Caki2 (cell line): ENCODE measurements at regions not wholly inside any gene's neighbourhood (a gene's known extent, or its start where the extent isn't known, plus 50 kb on each side); places are given as distances from the start of the nearest gene placed in this dataset.

Experiments
- DNase-seq: peaks from one replicate; pipeline ENCODE4 v3.0.0-alpha.2; 2015; ENCODE audit warnings: low read depth
- in situ Hi-C: cut with HindIII; loops from 2 replicates; pipeline ENCODE4 v1.10.0; 2016; ENCODE audit warnings: low sequenced_read_pairs, low pct_unique_long_range_greater_than_20kb, mixed read lengths

- DNase-seq, result no peak
- in situ Hi-C loops, result no loop called here
Observed at GRCh38 chr13:53138376-53139036, 109.9 kb downstream of the OLFM4 start.

- in situ Hi-C loops, result no loop called here
- DNase-seq, result no peak
Observed at GRCh38 chr13:53141336-53141735, 112.7 kb downstream of the OLFM4 start.

DNA sequence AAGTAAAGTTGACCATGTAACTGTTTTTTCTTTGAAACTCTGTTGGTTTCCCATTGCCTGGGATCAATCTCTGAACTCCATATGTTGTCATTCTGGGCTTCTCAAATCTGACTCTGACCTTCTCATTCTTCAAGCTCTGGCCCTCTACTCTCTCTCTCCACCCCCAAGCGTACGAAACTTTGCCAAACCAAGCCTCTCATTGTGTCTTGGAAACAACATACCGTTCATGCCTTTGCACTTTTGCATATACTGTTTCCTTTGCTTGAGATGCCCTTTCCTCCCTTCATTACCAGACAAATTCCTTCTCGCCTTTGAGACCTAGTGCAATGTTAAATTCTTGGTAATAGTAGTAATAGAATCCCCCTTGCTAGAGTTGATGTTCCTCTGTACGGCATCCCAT lies 113.7 kb downstream of the OLFM4 start:
- no peak for DNase-seq
- in situ Hi-C loops, result no loop called here

GRCh38 chr13:53143757-53144339 lies 115.2 kb downstream of the OLFM4 start:
- no peak for DNase-seq
- in situ Hi-C loops, result no loop called here

GRCh38 chr13:53144826-53145225 lies 116.2 kb downstream of the OLFM4 start:
- in situ Hi-C loops, result no loop called here
- no peak for DNase-seq

DNA sequence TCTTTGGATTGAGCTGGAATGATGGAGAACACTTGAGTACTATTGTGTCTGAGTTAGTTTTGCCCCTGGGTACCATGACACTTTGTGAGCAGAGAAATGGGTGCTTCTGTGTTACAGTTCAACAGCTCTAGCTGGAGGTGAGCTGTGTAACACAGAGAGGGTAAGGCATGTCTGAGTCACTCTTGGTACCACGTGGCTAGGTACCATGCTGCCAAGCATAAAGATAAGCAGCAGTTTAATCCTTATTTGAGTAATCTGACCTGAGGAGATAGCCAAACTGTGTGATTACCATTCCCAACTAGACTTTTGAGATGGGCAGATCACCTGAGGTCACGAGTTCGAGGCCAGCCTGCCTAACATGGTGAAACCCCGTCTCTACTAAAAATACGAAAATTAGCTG lies 122.0 kb downstream of the OLFM4 start:
- in situ Hi-C loops, result no loop called here
- DNase-seq, result peak; percentile 4

- DNase-seq, result peak; percentile 22
- in situ Hi-C loops, result no loop called here
Observed at GRCh38 chr13:53151336-53152056, 122.9 kb downstream of the OLFM4 start.

DNA sequence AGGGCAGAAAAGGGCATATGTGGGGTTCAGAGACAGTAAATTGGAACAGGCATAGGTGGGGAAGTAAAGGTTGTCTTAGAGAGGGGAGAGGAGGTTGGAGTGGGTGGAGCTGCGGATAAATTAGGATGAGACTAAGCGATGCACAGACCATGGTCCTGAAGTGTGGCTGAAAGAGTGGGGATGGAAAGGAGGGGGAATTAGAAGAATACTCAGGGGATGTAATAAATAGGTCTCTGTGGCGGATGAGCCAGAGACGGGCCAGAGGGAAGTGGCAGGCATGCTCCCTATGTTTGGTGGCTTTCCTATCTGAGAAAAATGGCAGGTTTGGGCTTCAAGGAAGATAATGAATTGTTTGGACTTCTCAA lies 123.4 kb downstream of the OLFM4 start:
- DNase-seq, result no peak
- in situ Hi-C loops, result no loop called here

DNA sequence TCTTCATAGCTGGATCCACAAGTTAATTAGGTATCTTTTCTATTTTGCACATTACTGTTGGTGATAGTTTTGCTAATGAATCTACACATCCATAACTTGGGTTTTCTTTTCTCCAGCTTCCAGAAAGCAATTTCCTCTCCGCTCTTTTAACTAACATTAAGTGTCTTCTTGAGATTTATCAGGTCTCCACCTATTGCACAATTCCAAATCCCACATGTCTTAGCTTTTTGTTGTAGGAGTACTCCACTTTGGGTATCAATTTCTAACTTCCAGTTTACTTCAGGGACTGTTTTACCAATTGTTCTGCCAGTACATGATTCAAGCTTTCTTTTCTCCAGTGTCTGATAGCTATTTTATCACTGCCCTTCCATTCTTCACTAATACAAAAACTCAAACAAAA lies 129.6 kb downstream of the OLFM4 start:
- DNase-seq, result no peak
- in situ Hi-C loops, result no loop called here

DNA sequence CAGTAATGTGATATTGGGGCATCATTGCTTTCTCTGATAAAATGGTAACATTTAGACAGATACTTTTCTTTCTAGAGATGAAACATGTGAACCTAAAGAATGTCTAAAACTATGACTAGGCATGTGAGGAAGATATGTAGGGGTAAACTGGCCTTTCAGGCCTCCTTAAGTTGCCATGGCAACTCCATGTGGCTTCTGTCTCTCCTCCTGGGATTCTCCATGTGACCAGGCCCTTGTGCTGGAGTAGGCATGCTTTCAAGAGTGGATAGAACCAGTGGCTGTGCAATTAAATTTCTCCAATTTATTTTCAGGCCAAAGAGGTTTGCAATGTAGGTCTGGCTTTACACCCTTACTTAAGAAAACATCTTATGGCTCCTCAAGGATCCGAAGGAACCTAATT lies 130.8 kb downstream of the OLFM4 start:
- in situ Hi-C loops, result no loop called here
- no peak for DNase-seq

DNA sequence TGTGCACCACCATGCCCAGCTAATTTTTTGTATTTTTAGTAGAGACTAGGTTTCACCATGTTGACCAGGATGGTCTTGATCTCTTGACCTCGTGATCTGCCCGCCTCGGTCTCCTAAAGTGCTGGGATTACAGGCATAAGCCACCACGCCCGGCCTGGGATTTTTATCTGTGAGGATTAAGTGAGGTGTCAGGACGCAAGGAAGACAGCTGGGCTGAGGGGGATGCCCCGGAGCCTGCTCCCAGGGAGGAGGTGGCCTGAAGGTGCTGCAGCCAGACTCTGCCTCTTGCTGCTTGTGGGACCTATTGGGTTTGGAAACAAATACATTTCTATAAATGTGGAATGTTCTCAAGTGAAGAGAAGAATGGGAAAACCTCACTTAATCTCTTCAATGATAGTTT lies 131.6 kb downstream of the OLFM4 start:
- in situ Hi-C loops, result no loop called here

GRCh38 chr13:53161251-53161650 lies 132.6 kb downstream of the OLFM4 start:
- DNase-seq, result no peak
- in situ Hi-C loops, result no loop called here

More for the DNA sequence above, 131.6 kb downstream of the OLFM4 start:
- no peak for DNase-seq

DNA sequence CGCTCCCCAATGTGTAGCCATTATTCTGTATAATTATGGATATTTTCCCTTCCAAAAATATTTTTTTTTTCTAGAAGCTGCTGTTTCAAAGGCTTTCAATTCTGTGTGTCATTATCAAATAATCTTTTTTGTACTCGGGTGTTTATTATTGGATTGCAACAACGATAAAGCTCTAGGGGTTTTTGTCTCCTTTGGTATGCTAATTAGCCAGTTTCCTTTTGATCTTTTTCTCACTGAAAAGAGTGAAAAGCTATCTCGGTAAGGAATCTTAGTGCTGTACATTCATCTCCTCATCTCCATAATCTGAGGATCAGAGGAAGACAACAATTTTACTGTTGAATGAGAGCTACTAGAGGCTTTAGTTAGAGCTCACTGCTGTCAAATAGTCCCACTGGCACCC lies 136.6 kb downstream of the OLFM4 start:
- DNase-seq, result no peak
- in situ Hi-C loops, result no loop called here

- in situ Hi-C loops, result no loop called here
Observed at GRCh38 chr13:53167561-53167960, 138.9 kb downstream of the OLFM4 start.

DNA sequence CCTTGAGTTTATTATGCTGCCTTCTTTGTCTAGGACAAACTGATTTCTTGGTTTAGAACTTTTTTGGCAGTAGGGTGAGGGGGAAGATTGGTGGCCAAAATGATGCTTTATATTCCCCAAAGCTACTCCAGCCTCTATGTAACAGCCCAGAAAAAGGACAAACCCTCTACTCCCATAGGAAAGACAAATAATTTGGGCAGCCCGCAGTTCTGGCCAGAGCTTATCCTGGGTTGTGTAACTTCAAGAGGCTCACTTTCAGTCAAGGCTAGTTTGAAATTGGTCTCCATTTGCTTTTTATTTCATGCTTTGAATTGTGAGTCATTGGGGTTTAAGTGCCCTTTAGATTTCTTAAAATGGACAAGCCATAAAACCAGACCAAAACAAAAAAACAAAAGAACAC lies 142.3 kb downstream of the OLFM4 start:
- no peak for DNase-seq
- in situ Hi-C loops, result no loop called here

More at GRCh38 chr13:53167561-53167960, 138.9 kb downstream of the OLFM4 start:
- no peak for DNase-seq

DNA sequence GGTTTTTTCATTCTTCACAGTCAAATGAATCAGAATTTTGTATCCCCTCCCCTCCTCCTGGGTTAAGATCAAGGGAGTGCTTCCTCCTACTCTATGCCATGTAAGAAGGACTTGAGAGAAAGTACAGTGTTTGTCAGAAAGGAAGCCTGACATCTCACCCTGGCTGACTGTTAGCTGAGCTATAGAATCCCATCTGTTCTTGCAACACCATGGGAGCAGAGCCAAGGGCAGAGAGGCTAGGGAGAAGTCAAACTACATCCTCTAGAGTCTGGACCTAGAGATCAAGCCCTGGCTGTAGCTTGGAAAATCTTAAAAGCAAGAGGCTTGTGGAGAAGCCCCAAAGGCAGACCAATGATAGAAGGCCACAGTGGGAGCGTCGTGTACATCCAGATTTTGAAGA lies 145.9 kb downstream of the OLFM4 start:
- in situ Hi-C loops, result no loop called here

DNA sequence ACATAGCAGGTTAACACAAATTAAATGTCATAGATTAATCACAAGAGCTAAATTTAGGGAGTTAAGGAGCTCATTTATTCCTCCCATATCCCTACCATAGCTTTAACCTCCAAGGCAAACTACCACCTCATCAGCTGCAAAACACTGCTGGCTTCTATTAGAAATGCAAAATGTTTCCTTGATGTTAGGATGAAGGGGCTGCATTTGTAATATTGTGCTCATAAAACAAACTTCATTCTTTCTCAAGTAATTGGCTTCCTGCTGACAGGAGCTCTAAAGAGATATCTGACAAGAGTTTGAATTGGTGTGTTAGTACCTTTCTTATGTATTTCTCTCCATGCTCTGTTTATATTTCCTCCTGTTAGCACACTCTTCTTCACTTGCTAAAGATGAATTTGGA lies 152.1 kb downstream of the OLFM4 start:
- in situ Hi-C loops, result no loop called here
- DNase-seq, result no peak

More for the DNA sequence above, 145.9 kb downstream of the OLFM4 start:
- no peak for DNase-seq

- no peak for DNase-seq
- in situ Hi-C loops, result no loop called here
Observed at GRCh38 chr13:53182724-53183123, 154.1 kb downstream of the OLFM4 start.

GRCh38 chr13:53188120-53188519 lies 159.5 kb downstream of the OLFM4 start:
- DNase-seq, result no peak
- in situ Hi-C loops, result no loop called here

DNA sequence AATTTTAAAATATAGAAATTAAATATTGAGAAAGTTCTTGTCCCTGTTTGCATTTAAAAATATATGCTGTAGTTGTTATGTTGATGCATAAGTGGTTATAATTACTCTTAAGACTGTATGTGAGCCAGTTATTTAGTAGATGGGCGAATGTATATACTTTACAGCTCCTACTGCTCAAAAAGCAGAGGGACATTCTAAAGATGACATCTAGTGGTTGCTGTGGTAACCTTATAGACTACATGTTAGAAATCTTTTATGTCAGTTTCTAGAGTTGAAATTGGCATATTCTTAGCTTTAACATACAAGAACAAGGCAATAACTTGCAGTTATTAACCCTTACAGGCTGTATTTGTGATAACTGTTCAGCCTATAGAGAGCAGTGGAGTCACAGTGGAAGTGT lies 160.5 kb downstream of the OLFM4 start:
- in situ Hi-C loops, result no loop called here
- no peak for DNase-seq
